Tibial nerve (tissue), 4 donors: ENCODE measurements at regions not wholly inside any gene's neighbourhood (a gene's known extent, or its start where the extent isn't known, plus 50 kb on each side); places are given as distances from the start of the nearest gene placed in this dataset.
"Not testable (repeated sequence)": the region's sequence is repeated elsewhere in the genome, so short reads cannot be mapped to it uniquely, and the experiment has no call there.

Experiments used
- DNase-seq, 2 donors: peaks; one replicate each; pipeline ENCODE4 v3.0.0-alpha.2; 2019; ENCODE audit warnings: low spot score in 2 of 2
- H3K27ac ChIP-seq, 4 donors: fragments of 200-600 bp; sonication (generic) in 3 of 4; one replicate each; pipeline ENCODE4 v1.5.1; 2017 to 2019; ENCODE audit warnings: mild to moderate bottlenecking in 1 of 4
- H3K27me3 ChIP-seq, 2 donors: fragments of 200-600 bp; sonication (generic) in 1 of 2; one replicate each; pipeline versions ENCODE4 v1.5.1 to v1.6.0; 2017 to 2019
- H3K36me3 ChIP-seq, 3 donors: fragments of 200-600 bp; sonication (generic); one replicate each; pipeline ENCODE4 v1.5.1; 2018 to 2019
- H3K4me1 ChIP-seq, 4 donors: fragments of 200-600 bp; sonication (generic) in 3 of 4; one replicate each; pipeline ENCODE4 v1.5.1; 2017 to 2019
- H3K4me3 ChIP-seq, 4 donors: fragments of 200-600 bp; sonication (generic) in 3 of 4; one replicate each; pipeline ENCODE4 v1.5.1; 2017 to 2019; ENCODE audit warnings: mild to moderate bottlenecking in 1 of 4, moderate library complexity in 1 of 4
- H3K9me3 ChIP-seq, 4 donors: fragments of 200-600 bp; sonication (generic) in 3 of 4; one replicate each; pipeline ENCODE4 v1.5.1; 2017 to 2019
- WGBS, 2 donors: methylation state at CpG; one replicate each; pipeline ENCODE4 v1.1.5; 2018; 5-methylcytosine and 5-hydroxymethylcytosine counted together

DNA sequence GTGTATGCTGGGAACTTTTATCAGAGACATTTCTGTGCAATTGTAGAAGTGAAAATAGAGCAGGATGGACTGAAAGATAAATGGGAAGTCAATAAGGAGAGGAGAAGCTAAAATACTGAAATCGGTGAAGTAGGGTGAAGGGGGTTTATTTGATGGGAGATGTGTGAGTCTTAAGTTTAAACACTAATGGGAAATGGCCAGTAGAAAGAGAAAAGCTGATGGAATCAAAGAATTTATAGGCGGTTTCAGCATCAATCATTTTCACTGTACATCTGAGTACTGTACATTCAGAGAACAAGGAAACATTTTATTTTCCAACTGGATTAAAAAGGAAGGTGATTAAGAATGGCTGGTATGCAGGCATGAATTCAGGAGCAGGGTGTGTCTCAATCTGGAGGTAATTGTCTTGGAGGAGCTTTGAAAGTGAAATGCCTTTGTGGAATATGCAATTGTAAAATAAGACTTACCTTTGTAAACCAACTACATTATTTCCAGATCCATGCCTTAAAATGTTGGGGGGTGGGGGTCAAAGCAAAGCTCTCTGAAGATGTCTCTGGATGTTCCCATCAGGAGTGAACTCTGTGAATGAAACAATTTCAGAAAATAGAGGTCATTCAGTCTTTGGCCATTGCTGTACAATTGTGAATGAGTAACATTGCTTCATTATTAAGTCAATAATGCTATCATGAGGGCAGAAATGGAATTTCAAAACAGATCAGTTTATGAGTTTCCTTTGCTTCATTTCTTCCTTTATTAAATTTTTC is 156.4 kb downstream of the SPATA31A6 start:
- not testable (repeated sequence) for H3K9me3 ChIP-seq, H3K4me3 ChIP-seq, H3K27ac ChIP-seq, H3K4me1 ChIP-seq, DNase-seq, H3K36me3 ChIP-seq, H3K27me3 ChIP-seq
- 71 to 86% methylated on average over 2 of the region's 2 CpGs for WGBS, 2 donors

- not testable (repeated sequence) for H3K4me1 ChIP-seq, DNase-seq, H3K27me3 ChIP-seq, H3K27ac ChIP-seq, H3K4me3 ChIP-seq, H3K9me3 ChIP-seq, H3K36me3 ChIP-seq
Measured at GRCh38 chr9:42340435-42340723, 156.9 kb downstream of the SPATA31A6 start.

- not testable (repeated sequence) for H3K36me3 ChIP-seq, H3K27me3 ChIP-seq, H3K4me3 ChIP-seq, H3K27ac ChIP-seq, H3K4me1 ChIP-seq, H3K9me3 ChIP-seq, DNase-seq
- 82 to 85% methylated on average over 6 to 7 of the region's 7 CpGs for WGBS, 2 donors
Measured at GRCh38 chr9:42341860-42342259, 158.4 kb downstream of the SPATA31A6 start.

- WGBS, 2 donors = 82 to 93% methylated on average over 3 to 5 of the region's 7 CpGs
- not testable (repeated sequence) for H3K27me3 ChIP-seq, H3K9me3 ChIP-seq, H3K4me3 ChIP-seq, H3K36me3 ChIP-seq, H3K4me1 ChIP-seq, H3K27ac ChIP-seq, DNase-seq
Measured at GRCh38 chr9:42342297-42342696, 158.8 kb downstream of the SPATA31A6 start.

GRCh38 chr9:42344508-42344907 is 161.0 kb downstream of the SPATA31A6 start:
- H3K9me3 ChIP-seq, H3K27me3 ChIP-seq, H3K4me1 ChIP-seq, H3K36me3 ChIP-seq, H3K4me3 ChIP-seq, DNase-seq, H3K27ac ChIP-seq: not testable (repeated sequence)
- WGBS, 2 donors = 94 to 97% methylated on average over 6 of the region's 6 CpGs

DNA sequence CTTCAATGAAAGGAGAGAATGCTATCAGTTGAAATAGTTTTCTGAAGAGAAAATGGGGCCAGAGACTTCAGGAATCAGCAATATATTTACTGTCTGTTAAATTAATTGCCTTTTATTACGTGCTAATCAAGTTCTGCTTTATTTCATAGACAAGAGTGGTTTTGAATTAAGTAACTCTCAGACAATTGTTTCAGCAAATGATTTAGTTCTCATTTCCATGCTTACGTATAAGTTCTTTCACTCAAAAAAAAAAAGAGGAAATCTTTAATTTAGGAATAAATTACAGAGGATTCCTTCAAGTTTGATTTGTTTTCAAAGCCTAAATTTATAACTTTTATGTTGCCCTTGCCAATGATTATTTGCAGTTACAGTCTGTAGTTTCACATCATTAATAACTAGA is 163.5 kb downstream of the SPATA31A6 start:
- 54 to 62% methylated on average over 2 of the region's 2 CpGs for WGBS, 2 donors
- H3K4me3 ChIP-seq, DNase-seq, H3K27me3 ChIP-seq, H3K4me1 ChIP-seq, H3K27ac ChIP-seq, H3K36me3 ChIP-seq, H3K9me3 ChIP-seq: not testable (repeated sequence)

- H3K4me1 ChIP-seq, H3K27me3 ChIP-seq, H3K27ac ChIP-seq, DNase-seq, H3K36me3 ChIP-seq, H3K9me3 ChIP-seq, H3K4me3 ChIP-seq: not testable (repeated sequence)
Measured at GRCh38 chr9:42349181-42349580, 165.7 kb downstream of the SPATA31A6 start.

DNA sequence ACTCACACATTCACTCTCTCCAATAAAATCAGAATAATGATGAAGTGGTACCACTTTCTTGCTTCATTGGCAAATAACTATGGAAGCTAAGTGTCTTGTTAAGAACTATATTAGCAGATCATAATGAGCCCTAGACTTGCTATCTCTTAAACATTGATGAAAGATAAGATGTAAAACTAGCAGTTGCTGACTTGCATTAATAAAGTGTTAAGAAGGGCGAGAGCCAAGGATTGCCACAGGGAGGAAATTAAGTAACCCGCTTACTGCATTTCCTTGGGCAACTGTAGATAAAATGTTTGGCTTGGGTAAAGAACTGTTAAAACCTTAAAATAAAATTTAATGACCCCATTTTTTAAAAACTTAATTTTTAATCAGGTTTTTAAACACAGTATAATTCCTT is 167.0 kb downstream of the SPATA31A6 start:
- H3K27me3 ChIP-seq, H3K9me3 ChIP-seq, H3K4me3 ChIP-seq, H3K27ac ChIP-seq, H3K36me3 ChIP-seq, H3K4me1 ChIP-seq, DNase-seq: not testable (repeated sequence)
- WGBS, 2 donors = no CpG with 5 or more reads among the region's 2 CpGs

DNA sequence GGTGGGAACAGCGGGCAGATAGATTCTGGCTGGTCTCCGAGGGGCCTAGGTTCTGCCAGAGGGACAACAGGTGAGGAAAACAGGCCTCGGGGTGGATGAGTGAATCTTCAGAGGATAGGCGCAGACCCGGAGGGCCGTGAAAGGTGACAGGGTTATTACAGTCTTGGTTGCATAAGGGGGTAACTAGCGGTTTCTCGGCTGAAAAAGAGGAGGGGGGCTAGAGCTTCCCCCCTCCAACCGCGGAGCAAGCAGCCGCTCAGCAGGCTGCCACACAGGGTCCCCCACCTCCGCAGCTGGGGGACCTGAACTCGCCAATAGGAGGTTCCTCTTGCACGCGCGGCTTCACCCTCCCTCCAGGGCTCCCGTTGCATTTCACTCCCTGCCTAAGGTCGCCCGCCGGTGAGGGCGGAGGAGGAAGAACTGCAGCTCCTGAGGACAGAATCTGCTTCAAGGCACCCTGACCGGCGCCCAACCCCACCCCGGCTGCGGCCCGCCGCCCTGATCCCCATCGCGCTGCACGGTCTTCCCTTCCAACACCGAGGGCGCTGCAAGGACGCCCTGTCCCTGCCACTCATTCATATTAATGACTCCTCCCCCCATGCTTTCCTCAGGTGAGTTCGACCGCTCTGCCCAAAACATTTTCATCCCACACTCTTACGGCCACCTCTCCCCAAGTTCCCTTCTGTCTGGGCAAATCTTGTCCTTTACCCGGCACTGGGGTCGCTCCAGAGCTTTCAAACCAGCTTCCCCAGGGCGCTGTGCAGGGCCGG is 174.3 kb downstream of the SPATA31A6 start:
- H3K9me3 ChIP-seq, H3K4me3 ChIP-seq, H3K36me3 ChIP-seq, H3K4me1 ChIP-seq, DNase-seq, H3K27me3 ChIP-seq, H3K27ac ChIP-seq: not testable (repeated sequence)
- WGBS, 2 donors = 32 to 41% methylated on average over 28 to 33 of the region's 40 CpGs

DNA sequence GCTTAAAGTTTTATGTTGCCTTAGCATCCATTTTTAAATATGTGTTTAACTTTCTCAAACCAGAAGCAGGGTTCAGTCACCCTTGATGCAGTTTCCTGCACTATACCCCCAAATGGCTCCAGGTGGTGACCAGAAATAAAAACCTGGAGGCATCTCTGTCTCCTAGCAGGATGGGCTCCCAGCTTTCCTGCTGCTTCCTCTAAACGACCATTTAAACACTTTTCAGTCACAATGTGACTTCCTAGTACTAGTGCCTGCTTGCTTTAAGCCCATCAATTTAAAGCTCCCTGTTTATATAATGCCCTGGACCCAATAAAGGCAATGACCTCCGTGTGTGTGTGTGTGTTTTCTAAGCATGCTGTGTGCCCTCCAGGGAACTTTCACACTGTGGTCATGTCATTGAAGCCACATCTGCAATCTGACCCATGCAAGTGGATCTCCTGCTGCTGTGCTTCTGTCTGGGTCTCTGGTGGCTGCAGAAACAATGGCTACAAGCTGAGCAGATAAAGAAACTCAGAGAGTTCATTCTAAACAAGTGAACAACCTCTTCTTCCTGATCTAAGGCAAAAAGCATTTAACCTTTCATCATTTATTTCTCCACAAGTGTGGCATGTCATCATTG is 175.3 kb downstream of the SPATA31A6 start:
- 10% methylated on average over 2 of the region's 2 CpGs for WGBS, 2 donors
- not testable (repeated sequence) for H3K36me3 ChIP-seq, H3K4me1 ChIP-seq, DNase-seq, H3K4me3 ChIP-seq, H3K9me3 ChIP-seq, H3K27ac ChIP-seq, H3K27me3 ChIP-seq

DNA sequence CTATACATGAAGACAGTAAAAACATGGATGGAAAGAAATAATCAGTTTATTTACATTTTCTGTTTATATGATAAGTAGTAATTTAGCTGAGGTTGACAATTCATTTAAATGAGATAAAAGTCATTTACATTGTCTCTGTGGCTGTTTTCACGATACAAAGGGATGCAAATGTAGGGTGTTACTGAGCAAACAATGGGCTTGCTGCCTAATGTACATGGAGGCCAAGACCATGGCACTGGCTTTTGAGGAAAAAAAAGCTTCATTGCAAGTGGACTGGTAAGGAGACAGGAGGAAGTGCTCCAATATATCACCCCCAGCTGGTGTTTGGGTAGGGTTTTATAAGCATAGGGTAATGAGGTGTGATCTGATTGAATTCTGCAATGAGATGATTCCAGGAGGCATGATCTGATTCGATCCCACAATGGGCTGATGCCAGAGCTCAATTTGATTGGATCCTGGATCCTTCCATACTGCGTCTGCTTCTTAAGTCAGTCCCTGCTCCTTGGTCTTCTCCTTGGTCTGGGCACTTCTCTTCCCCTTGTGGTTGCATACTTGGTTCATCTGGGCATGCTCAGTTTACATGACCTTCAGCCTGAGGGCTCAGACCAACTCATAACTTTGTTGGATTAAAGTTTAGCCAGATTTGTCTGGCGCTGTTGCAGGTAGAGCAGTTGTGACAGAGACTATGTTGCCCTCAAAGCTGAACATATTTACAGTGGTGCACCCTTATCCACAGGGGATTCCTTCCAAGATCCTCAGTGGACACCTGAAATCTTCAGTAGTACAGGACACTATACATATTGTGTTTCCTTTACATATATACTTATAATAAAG is 181.2 kb downstream of the SPATA31A6 start:
- 82 to 85% methylated on average over 3 of the region's 4 CpGs for WGBS, 2 donors

GRCh38 chr9:42365244-42365945 is 181.9 kb downstream of the SPATA31A6 start:
- not testable (repeated sequence) for H3K9me3 ChIP-seq, H3K27ac ChIP-seq
- 77 to 88% methylated on average over 6 to 7 of the region's 7 CpGs for WGBS, 2 donors

More for the DNA sequence above, 181.2 kb downstream of the SPATA31A6 start:
- not testable (repeated sequence) for H3K27ac ChIP-seq, H3K9me3 ChIP-seq, DNase-seq, H3K4me3 ChIP-seq, H3K36me3 ChIP-seq, H3K4me1 ChIP-seq, H3K27me3 ChIP-seq

More at GRCh38 chr9:42365244-42365945, 181.9 kb downstream of the SPATA31A6 start:
- not testable (repeated sequence) for H3K27me3 ChIP-seq, H3K36me3 ChIP-seq, DNase-seq, H3K4me3 ChIP-seq, H3K4me1 ChIP-seq
